AG04450 (cell line): ENCODE measurements at regions not wholly inside any gene's neighbourhood (a gene's known extent, or its start where the extent isn't known, plus 50 kb on each side); places are given as distances from the start of the nearest gene placed in this dataset.

Experiments
- CTCF ChIA-PET: fragments of 300-600, 350-600 bp; formaldehyde crosslinking; extraction: SDS; loops from one replicate; lab custom pipeline; 2022; ENCODE audit warnings: antibody characterized with exemption, inconsistent platforms; lab: Charles Lee
- POLR2A ChIA-PET: fragments of 350-600 bp; formaldehyde crosslinking; extraction: SDS; loops from one replicate; lab custom pipeline; 2021; ENCODE audit warnings: antibody characterized with exemption, inconsistent platforms; lab: Yijun Ruan, JAX
- DNase-seq: peaks from one replicate; pipeline ENCODE4 v3.0.0-alpha.2; 2011; ENCODE audit warnings: low read depth, low spot score
- H3K27ac ChIP-seq: one replicate; pipeline ENCODE4 v1.5.1; 2012; ENCODE audit warnings: low read depth, low read length, control low read depth
- H3K27me3 ChIP-seq: one replicate; pipeline ENCODE4 v1.6.0; 2012; ENCODE audit warnings: low read length; ENCODE audit not compliant: control insufficient read depth, insufficient read depth
- H3K4me3 ChIP-seq: 2 replicates; pipeline ENCODE4 v1.5.1; 2011; ENCODE audit warnings: mild to moderate bottlenecking, low read depth, low read length, control low read depth
- H3K9me3 ChIP-seq: 2 replicates; pipeline ENCODE4 v1.5.1; 2012; ENCODE audit warnings: low read length; ENCODE audit not compliant: control insufficient read depth, insufficient read depth
- CTCF ChIP-seq: IDR thresholded peaks from 2 replicates; pipeline ENCODE4 v1.5.1; 2011; ENCODE audit warnings: low read depth, low read length, control low read depth, inconsistent platforms

- Histone ChIP-seq H3K4me3 (no peak overlapping the region), H3K9me3 (no peaks in the 10 kb centered on the region), H3K27ac (no peak overlapping the region), H3K27me3 (peaks cover 8% of the 10 kb centered on the region)
- ChIA-PET CTCF (no interaction called here), POLR2A (no interaction called here)
- no peak for DNase-seq
- TF ChIP-seq CTCF: no peak
Observed at GRCh38 chr3:127443581-127444375, 146.8 kb downstream of the TPRA1 start.

GRCh38 chr3:127442506-127442905 is 148.0 kb downstream of the TPRA1 start:
- Histone ChIP-seq H3K4me3 (no peak overlapping the region), H3K27ac (no peak overlapping the region), H3K9me3 (no peaks in the 10 kb centered on the region), H3K27me3 (peaks cover 8% of the 10 kb centered on the region)
- ChIA-PET CTCF (interaction anchor here (1.0 kb wide), 1 partner anchor 763 kb away, joined by 3 read pairs; no protein-coding TSS in a partner anchor), POLR2A (no interaction called here)
- TF ChIP-seq CTCF: no peak
- no peak for DNase-seq

- Histone ChIP-seq H3K27ac (no peak overlapping the region), H3K4me3 (no peak overlapping the region), H3K9me3 (no peaks in the 10 kb centered on the region), H3K27me3 (peaks cover 8% of the 10 kb centered on the region)
- DNase-seq: no peak
- no peak for TF ChIP-seq CTCF
- ChIA-PET CTCF (no interaction called here), POLR2A (no interaction called here)
Observed at GRCh38 chr3:127441764-127442163, 148.8 kb downstream of the TPRA1 start.

- Histone ChIP-seq H3K27ac (no peak overlapping the region), H3K9me3 (no peaks in the 10 kb centered on the region), H3K27me3 (peaks cover 8% of the 10 kb centered on the region), H3K4me3 (no peak overlapping the region)
- CTCF ChIA-PET: interaction anchor here (0.7 to 1.6 kb wide), 2 partner anchors 16 to 688 kb away, joined by 3 read pairs; no protein-coding TSS in a partner anchor
- TF ChIP-seq CTCF: no peak
- DNase-seq: no peak
- POLR2A ChIA-PET: no interaction called here
Observed at GRCh38 chr3:127440384-127440783, 150.1 kb downstream of the TPRA1 start.

- no peak for DNase-seq
- H3K27me3 ChIP-seq: peaks cover 8% of the 10 kb centered on the region
- no peak overlapping the region for H3K27ac ChIP-seq
- TF ChIP-seq CTCF: no peak
- no peaks in the 10 kb centered on the region for H3K9me3 ChIP-seq
- no peak overlapping the region for H3K4me3 ChIP-seq
- ChIA-PET POLR2A (no interaction called here), CTCF (interaction anchor here (0.7 to 1.6 kb wide), 2 partner anchors 16 to 688 kb away, joined by 3 read pairs; no protein-coding TSS in a partner anchor)
Observed at GRCh38 chr3:127439621-127440020, 150.9 kb downstream of the TPRA1 start.
